CD4-positive, alpha-beta T cell treated with Interleukin-2 at 100 ng/mL for 4 hours (primary cell): ENCODE measurements at regions not wholly inside any gene's neighbourhood (a gene's known extent, or its start where the extent isn't known, plus 50 kb on each side); places are given as distances from the start of the nearest gene placed in this dataset.

Experiments used
- DNase-seq: peaks from one replicate; pipeline ENCODE4 v3.0.0-alpha.2; 2020; ENCODE audit warnings: low spot score

DNA sequence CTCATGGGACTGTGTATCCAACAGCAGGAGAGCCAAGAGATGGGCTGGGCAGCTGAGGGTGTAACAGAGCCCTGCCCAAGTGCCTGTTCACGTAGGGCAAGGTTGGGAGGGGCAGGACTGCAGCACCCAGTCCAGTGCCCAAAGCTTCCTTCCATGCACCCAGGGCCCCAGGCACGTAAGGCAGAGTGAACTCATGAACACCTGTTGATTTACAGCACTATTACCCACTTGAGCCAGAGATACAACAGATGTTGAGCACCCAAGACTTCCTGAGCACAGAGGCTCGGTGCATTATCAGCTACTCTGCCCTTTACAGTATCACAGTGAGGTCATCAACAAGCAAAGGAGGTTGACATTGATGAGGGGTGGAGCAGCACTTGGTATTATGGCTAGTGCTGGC is 50.2 kb upstream of the FHL2 start:
- DNase-seq, result no peak
